Mammary epithelial cell (primary cell): ENCODE measurements at regions not wholly inside any gene's neighbourhood (a gene's known extent, or its start where the extent isn't known, plus 50 kb on each side); places are given as distances from the start of the nearest gene placed in this dataset.

Experiments
- EZH2 ChIP-seq: IDR thresholded peaks from 2 replicates; pipeline ENCODE4 v1.6.1; 2012; ENCODE audit warnings: low read length, inconsistent platforms, borderline replicate concordance
- TF ChIP-seq, protein P1 (sequence below), 2 donors: IDR thresholded peaks in 1 of 2; conservative IDR thresholded peaks in 1 of 2; 2 replicates each; pipeline ENCODE4 v1.5.1; 2011 to 2012; ENCODE audit warnings: inconsistent platforms in 2 of 2, low read length in 2 of 2, mild to moderate bottlenecking in 2 of 2, control low read depth in 1 of 2, low read depth in 1 of 2; ENCODE audit not compliant: insufficient read depth in 1 of 2; ENCODE audit errors: extremely low read depth in 1 of 2

DNA sequence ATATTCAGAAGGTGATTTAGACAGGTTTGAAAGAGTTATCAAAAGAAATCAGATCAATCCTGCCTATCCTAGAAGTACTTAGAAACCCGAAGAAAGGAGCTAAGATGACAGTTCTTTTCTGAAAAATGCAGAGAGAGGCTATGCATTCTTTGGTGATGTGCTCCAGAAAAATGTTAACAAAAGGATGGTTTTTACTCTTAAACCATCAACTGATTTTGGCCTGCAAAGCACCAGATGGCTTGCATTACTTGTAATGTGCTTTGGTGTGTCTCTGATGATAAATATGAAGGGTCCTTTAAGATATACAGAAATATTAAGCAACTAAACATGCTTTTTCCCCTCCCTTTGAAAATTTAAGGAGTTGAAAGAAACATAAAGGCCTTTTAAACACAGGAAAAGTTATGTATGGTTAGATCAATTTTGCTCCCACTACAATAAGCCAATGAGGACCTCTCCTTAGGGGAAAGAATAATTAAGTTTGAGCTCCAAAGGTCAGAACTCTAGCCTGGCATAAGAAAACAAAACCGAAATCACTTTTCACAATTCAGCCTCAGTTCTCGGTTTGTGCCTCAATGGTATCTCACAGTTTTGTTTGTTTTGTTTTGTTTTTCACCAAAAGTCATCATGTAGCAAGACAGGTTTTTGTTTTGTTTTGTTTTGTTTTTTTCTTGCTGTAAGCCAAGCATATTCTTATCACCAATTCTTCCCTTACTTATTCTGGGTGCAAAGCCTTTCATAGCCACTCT is 302.4 kb upstream of the NT5C1B start:
- TF ChIP-seq, protein P1, sequence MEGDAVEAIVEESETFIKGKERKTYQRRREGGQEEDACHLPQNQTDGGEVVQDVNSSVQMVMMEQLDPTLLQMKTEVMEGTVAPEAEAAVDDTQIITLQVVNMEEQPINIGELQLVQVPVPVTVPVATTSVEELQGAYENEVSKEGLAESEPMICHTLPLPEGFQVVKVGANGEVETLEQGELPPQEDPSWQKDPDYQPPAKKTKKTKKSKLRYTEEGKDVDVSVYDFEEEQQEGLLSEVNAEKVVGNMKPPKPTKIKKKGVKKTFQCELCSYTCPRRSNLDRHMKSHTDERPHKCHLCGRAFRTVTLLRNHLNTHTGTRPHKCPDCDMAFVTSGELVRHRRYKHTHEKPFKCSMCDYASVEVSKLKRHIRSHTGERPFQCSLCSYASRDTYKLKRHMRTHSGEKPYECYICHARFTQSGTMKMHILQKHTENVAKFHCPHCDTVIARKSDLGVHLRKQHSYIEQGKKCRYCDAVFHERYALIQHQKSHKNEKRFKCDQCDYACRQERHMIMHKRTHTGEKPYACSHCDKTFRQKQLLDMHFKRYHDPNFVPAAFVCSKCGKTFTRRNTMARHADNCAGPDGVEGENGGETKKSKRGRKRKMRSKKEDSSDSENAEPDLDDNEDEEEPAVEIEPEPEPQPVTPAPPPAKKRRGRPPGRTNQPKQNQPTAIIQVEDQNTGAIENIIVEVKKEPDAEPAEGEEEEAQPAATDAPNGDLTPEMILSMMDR (conservative IDR thresholded peaks at IDR 0.05 in 1 of 2, IDR thresholded peaks at IDR 0.05 in 1 of 2; ENCODE audit: extremely low read depth in 1 of 2, insufficient read depth in 1 of 2, low read depth in 1 of 2, low read length in 2 of 2), result no peak
- TF ChIP-seq EZH2, result no peak
